ENCODE measurements at regions not wholly inside any gene's neighbourhood (a gene's known extent, or its start where the extent isn't known, plus 50 kb on each side); places are given as distances from the start of the nearest gene placed in this dataset.

- DNase-seq: no peak
- Histone ChIP-seq H3K36me3 (ENCODE audit: control insufficient read depth, insufficient read depth, low read length) (no peaks in the 10 kb centered on the region), H3K4me1 (ENCODE audit: control insufficient read depth, insufficient read depth, low read length, poor library complexity, severe bottlenecking) (no peaks in the 10 kb centered on the region), H3K27me3 (replicated peaks; ENCODE audit: control insufficient read depth, insufficient read depth, low read length, poor library complexity, severe bottlenecking) (no peaks in the 10 kb centered on the region), H3K9me3 (ENCODE audit: control insufficient read depth, low read length) (no peaks in the 10 kb centered on the region), H3K4me3 (ENCODE audit: insufficient read depth, low read depth, low read length, poor library complexity, severe bottlenecking) (no peak overlapping the region), H3K27ac (ENCODE audit: insufficient read depth, low read length, poor library complexity, severe bottlenecking) (no peak overlapping the region)
Measured at GRCh38 chr18:5611221-5611620, 67.4 kb upstream of the EPB41L3 start.

GRCh38 chr18:5608846-5609245 is 65.0 kb upstream of the EPB41L3 start:
- Histone ChIP-seq H3K27me3 (replicated peaks; ENCODE audit: control insufficient read depth, insufficient read depth, low read length, poor library complexity, severe bottlenecking) (no peaks in the 10 kb centered on the region), H3K27ac (ENCODE audit: insufficient read depth, low read length, poor library complexity, severe bottlenecking) (no peak overlapping the region), H3K4me3 (ENCODE audit: insufficient read depth, low read depth, low read length, poor library complexity, severe bottlenecking) (no peak overlapping the region), H3K9me3 (ENCODE audit: control insufficient read depth, low read length) (no peaks in the 10 kb centered on the region), H3K4me1 (ENCODE audit: control insufficient read depth, insufficient read depth, low read length, poor library complexity, severe bottlenecking) (no peaks in the 10 kb centered on the region), H3K36me3 (ENCODE audit: control insufficient read depth, insufficient read depth, low read length) (no peaks in the 10 kb centered on the region)
- no peak for DNase-seq

GRCh38 chr18:5606951-5607350 is 63.2 kb upstream of the EPB41L3 start:
- no peak for DNase-seq
- Histone ChIP-seq H3K36me3 (ENCODE audit: control insufficient read depth, insufficient read depth, low read length) (no peaks in the 10 kb centered on the region), H3K4me3 (ENCODE audit: insufficient read depth, low read depth, low read length, poor library complexity, severe bottlenecking) (no peak overlapping the region), H3K27me3 (replicated peaks; ENCODE audit: control insufficient read depth, insufficient read depth, low read length, poor library complexity, severe bottlenecking) (no peaks in the 10 kb centered on the region), H3K27ac (ENCODE audit: insufficient read depth, low read length, poor library complexity, severe bottlenecking) (no peak overlapping the region), H3K4me1 (ENCODE audit: control insufficient read depth, insufficient read depth, low read length, poor library complexity, severe bottlenecking) (no peaks in the 10 kb centered on the region), H3K9me3 (ENCODE audit: control insufficient read depth, low read length) (no peaks in the 10 kb centered on the region)

- Histone ChIP-seq H3K27me3 (replicated peaks; ENCODE audit: control insufficient read depth, insufficient read depth, low read length, poor library complexity, severe bottlenecking) (no peaks in the 10 kb centered on the region), H3K27ac (ENCODE audit: insufficient read depth, low read length, poor library complexity, severe bottlenecking) (no peak overlapping the region), H3K9me3 (ENCODE audit: control insufficient read depth, low read length) (no peaks in the 10 kb centered on the region), H3K4me3 (ENCODE audit: insufficient read depth, low read depth, low read length, poor library complexity, severe bottlenecking) (no peak overlapping the region), H3K36me3 (ENCODE audit: control insufficient read depth, insufficient read depth, low read length) (no peaks in the 10 kb centered on the region), H3K4me1 (ENCODE audit: control insufficient read depth, insufficient read depth, low read length, poor library complexity, severe bottlenecking) (no peaks in the 10 kb centered on the region)
- no peak for DNase-seq
Measured at GRCh38 chr18:5604778-5605177, 61.0 kb upstream of the EPB41L3 start.

- H3K9me3 ChIP-seq (ENCODE audit: control insufficient read depth, low read length): no peaks in the 10 kb centered on the region
Measured at GRCh38 chr18:5603153-5603552, 59.4 kb upstream of the EPB41L3 start.

GRCh38 chr18:5601188-5601624 is 57.4 kb upstream of the EPB41L3 start:
- Histone ChIP-seq H3K4me1 (ENCODE audit: control insufficient read depth, insufficient read depth, low read length, poor library complexity, severe bottlenecking) (no peaks in the 10 kb centered on the region), H3K4me3 (ENCODE audit: insufficient read depth, low read depth, low read length, poor library complexity, severe bottlenecking) (no peak overlapping the region), H3K27me3 (replicated peaks; ENCODE audit: control insufficient read depth, insufficient read depth, low read length, poor library complexity, severe bottlenecking) (no peaks in the 10 kb centered on the region), H3K36me3 (ENCODE audit: control insufficient read depth, insufficient read depth, low read length) (no peaks in the 10 kb centered on the region), H3K9me3 (ENCODE audit: control insufficient read depth, low read length) (no peaks in the 10 kb centered on the region), H3K27ac (ENCODE audit: insufficient read depth, low read length, poor library complexity, severe bottlenecking) (no peak overlapping the region)
- no peak for DNase-seq

More at GRCh38 chr18:5603153-5603552, 59.4 kb upstream of the EPB41L3 start:
- DNase-seq: no peak
- Histone ChIP-seq H3K36me3 (ENCODE audit: control insufficient read depth, insufficient read depth, low read length) (no peaks in the 10 kb centered on the region), H3K27ac (ENCODE audit: insufficient read depth, low read length, poor library complexity, severe bottlenecking) (no peak overlapping the region), H3K4me1 (ENCODE audit: control insufficient read depth, insufficient read depth, low read length, poor library complexity, severe bottlenecking) (no peaks in the 10 kb centered on the region), H3K4me3 (ENCODE audit: insufficient read depth, low read depth, low read length, poor library complexity, severe bottlenecking) (no peak overlapping the region), H3K27me3 (replicated peaks; ENCODE audit: control insufficient read depth, insufficient read depth, low read length, poor library complexity, severe bottlenecking) (no peaks in the 10 kb centered on the region)

- Histone ChIP-seq H3K27ac (ENCODE audit: insufficient read depth, low read length, poor library complexity, severe bottlenecking) (no peak overlapping the region), H3K36me3 (ENCODE audit: control insufficient read depth, insufficient read depth, low read length) (no peaks in the 10 kb centered on the region), H3K9me3 (ENCODE audit: control insufficient read depth, low read length) (no peaks in the 10 kb centered on the region), H3K4me1 (ENCODE audit: control insufficient read depth, insufficient read depth, low read length, poor library complexity, severe bottlenecking) (no peaks in the 10 kb centered on the region), H3K4me3 (ENCODE audit: insufficient read depth, low read depth, low read length, poor library complexity, severe bottlenecking) (no peak overlapping the region), H3K27me3 (replicated peaks; ENCODE audit: control insufficient read depth, insufficient read depth, low read length, poor library complexity, severe bottlenecking) (no peaks in the 10 kb centered on the region)
- no peak for DNase-seq
Measured at GRCh38 chr18:5600378-5601071, 56.7 kb upstream of the EPB41L3 start.

GRCh38 chr18:5596585-5596984 is 52.8 kb upstream of the EPB41L3 start:
- no peak for DNase-seq
- no peak overlapping the region for H3K4me3 ChIP-seq (ENCODE audit: insufficient read depth, low read depth, low read length, poor library complexity, severe bottlenecking)
- no peak overlapping the region for H3K27ac ChIP-seq (ENCODE audit: insufficient read depth, low read length, poor library complexity, severe bottlenecking)
- H3K4me1 ChIP-seq (ENCODE audit: control insufficient read depth, insufficient read depth, low read length, poor library complexity, severe bottlenecking): no peaks in the 10 kb centered on the region
- no peaks in the 10 kb centered on the region for H3K27me3 ChIP-seq (replicated peaks; ENCODE audit: control insufficient read depth, insufficient read depth, low read length, poor library complexity, severe bottlenecking)
- no peaks in the 10 kb centered on the region for H3K9me3 ChIP-seq (ENCODE audit: control insufficient read depth, low read length)
- no peaks in the 10 kb centered on the region for H3K36me3 ChIP-seq (ENCODE audit: control insufficient read depth, insufficient read depth, low read length)

Data from effector memory CD4-positive, alpha-beta T cell (primary cell).